ENCODE measurements at regions not wholly inside any gene's neighbourhood (a gene's known extent, or its start where the extent isn't known, plus 50 kb on each side); places are given as distances from the start of the nearest gene placed in this dataset.

- DNase-seq (ENCODE audit: low read depth, low spot score) = no peak
- ChIA-PET CTCF (no interaction called here), POLR2A (no interaction called here)
- no peak for TF ChIP-seq CTCF (IDR thresholded peaks at IDR 0.05; ENCODE audit: insufficient read depth, low read length, missing control alignments)
- no peak overlapping the region for H3K4me3 ChIP-seq (ENCODE audit: low read depth, low read length)
These were observed 185.2 kb downstream of the ADAM29 start for GRCh38 chr4:175103403-175103802.

GRCh38 chr4:175106301-175106700 lies 188.1 kb downstream of the ADAM29 start:
- TF ChIP-seq CTCF (IDR thresholded peaks at IDR 0.05; ENCODE audit: insufficient read depth, low read length, missing control alignments) = no peak
- no peak for DNase-seq (ENCODE audit: low read depth, low spot score)
- POLR2A ChIA-PET = no interaction called here
- CTCF ChIA-PET = no interaction called here
- no peak overlapping the region for H3K4me3 ChIP-seq (ENCODE audit: low read depth, low read length)

GRCh38 chr4:175109933-175110332 lies 191.8 kb downstream of the ADAM29 start:
- no peak for TF ChIP-seq CTCF (IDR thresholded peaks at IDR 0.05; ENCODE audit: insufficient read depth, low read length, missing control alignments)
- ChIA-PET POLR2A (no interaction called here), CTCF (no interaction called here)
- no peak overlapping the region for H3K4me3 ChIP-seq (ENCODE audit: low read depth, low read length)
- no peak for DNase-seq (ENCODE audit: low read depth, low spot score)

DNA sequence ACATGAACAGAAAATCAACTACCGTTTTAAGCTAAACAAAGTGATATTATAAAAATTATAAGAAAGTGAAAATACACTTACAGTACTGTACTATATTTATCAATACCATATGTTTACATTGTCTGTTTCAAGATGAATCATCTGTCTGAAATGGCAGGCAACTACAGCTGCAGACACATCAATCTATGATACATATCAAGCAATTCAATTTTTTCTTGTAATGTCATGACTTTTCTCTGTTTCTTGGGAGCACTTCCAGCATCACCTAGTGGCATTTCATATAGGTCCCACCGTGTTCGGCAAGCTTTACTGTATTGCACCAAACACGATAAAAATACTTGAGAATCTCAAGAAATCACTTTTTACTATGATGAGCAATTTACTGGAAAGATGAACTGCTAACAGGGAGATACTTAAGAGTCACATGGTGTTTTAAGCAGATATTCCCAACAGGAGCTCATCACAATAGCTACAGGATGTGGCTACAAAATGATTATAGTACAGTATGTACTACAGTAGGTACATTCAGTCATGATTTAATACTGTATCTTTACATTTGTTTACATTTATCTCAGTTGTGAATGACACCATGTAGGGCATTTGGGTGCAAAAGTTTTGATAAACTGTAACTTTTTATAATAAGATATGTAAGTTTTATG lies 207.4 kb downstream of the ADAM29 start:
- DNase-seq (ENCODE audit: low read depth, low spot score) = no peak
- CTCF ChIA-PET = no interaction called here
- POLR2A ChIA-PET = no interaction called here
- TF ChIP-seq CTCF (IDR thresholded peaks at IDR 0.05; ENCODE audit: insufficient read depth, low read length, missing control alignments) = no peak
- H3K4me3 ChIP-seq (ENCODE audit: low read depth, low read length) = no peak overlapping the region

- CTCF ChIA-PET = no interaction called here
- no peak for TF ChIP-seq CTCF (IDR thresholded peaks at IDR 0.05; ENCODE audit: insufficient read depth, low read length, missing control alignments)
- DNase-seq (ENCODE audit: low read depth, low spot score) = no peak
- H3K4me3 ChIP-seq (ENCODE audit: low read depth, low read length) = no peak overlapping the region
- POLR2A ChIA-PET = no interaction called here
These were observed 209.2 kb downstream of the ADAM29 start for GRCh38 chr4:175127314-175127713.

- no peak for DNase-seq (ENCODE audit: low read depth, low spot score)
- TF ChIP-seq CTCF (IDR thresholded peaks at IDR 0.05; ENCODE audit: insufficient read depth, low read length, missing control alignments) = no peak
- ChIA-PET CTCF (no interaction called here), POLR2A (no interaction called here)
- no peak overlapping the region for H3K4me3 ChIP-seq (ENCODE audit: low read depth, low read length)
These were observed 211.6 kb downstream of the ADAM29 start for GRCh38 chr4:175129797-175130196.
